Stimulated activated CD8-positive, alpha-beta memory T cell treated with anti-CD3 and anti-CD28 coated beads, Interleukin-15, amount 100 ng/mL, for 48 hours (primary cell): ENCODE measurements at regions not wholly inside any gene's neighbourhood (a gene's known extent, or its start where the extent isn't known, plus 50 kb on each side); places are given as distances from the start of the nearest gene placed in this dataset.
A peak's percentile ranks its signal among the peaks of the same experiment; 100 is the strongest.

Experiments used
- DNase-seq, 2 donors: peaks; one replicate each; pipeline ENCODE4 v3.0.0-alpha.2; 2020; ENCODE audit warnings: low read depth in 2 of 2

- DNase-seq, result no peak
Observed at GRCh38 chr13:40075281-40075680, 419.8 kb downstream of the COG6 start.

DNA sequence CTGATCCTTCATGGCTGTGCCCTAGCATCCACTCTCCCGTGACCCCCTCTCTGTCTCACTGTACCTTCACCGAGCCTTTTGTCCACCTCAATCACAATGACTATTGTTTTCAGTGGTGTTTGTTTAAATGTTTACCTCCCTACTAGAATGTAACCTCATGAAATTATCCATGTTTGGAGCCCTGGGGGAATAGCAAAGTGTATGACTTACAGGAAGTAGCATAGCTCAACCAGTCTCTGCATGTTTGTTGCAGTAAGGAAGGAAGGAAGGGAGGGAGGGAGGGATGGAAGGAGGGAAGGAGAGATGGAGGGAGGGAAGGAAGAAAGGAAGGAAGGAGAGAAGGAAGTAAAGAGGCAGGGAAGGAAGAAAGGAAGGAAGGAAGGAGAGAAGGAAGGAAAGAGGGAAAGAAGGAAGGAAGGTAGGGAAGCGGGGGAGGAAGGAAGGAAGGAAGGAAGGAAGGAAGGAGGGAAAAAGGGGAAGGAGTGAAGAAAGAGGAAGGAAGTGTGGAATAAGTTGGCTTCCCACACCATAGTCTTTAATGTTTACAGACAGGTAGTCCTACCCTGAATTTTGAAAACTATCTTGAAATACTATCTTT is 421.4 kb downstream of the COG6 start:
- DNase-seq, result no peak

- no peak for DNase-seq
Observed at GRCh38 chr13:40077396-40078027, 422.1 kb downstream of the COG6 start.

DNA sequence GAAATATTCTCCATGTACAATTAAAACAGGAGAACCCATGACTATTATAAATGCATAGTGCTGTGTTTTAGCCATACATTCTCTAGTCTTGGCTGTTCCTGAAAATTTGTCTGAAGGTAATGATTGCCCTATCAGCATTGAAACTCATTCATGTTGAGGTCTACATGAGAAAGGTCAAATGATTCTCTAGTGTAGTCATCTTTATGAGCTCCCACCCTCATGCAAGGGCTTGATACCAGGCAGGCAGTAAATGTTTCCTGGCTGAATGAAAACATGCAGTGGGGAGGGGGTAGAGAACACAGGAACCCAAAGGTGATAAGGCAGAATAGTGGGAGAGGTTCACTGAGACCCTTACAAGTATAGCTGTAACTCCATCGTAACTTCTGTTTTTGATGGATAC is 424.3 kb downstream of the COG6 start:
- no peak for DNase-seq

DNA sequence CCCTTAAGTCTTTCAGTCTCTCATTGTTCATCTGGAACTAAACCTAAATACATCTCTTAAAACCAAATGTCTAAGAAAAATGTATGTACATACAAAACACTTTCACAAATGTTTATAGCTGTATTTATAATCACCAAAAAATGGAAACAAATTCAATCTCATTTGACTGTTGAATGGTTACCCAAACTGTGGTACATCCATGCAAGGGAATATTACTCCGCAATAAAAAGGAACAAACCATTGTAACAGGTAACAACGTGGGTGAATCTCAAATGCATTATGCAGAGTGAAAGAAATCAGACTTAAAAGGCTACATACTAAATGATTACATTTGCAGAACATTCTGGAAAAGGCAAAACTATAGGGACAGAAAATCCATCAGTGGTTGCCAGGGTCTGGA is 425.2 kb downstream of the COG6 start:
- no peak for DNase-seq

DNA sequence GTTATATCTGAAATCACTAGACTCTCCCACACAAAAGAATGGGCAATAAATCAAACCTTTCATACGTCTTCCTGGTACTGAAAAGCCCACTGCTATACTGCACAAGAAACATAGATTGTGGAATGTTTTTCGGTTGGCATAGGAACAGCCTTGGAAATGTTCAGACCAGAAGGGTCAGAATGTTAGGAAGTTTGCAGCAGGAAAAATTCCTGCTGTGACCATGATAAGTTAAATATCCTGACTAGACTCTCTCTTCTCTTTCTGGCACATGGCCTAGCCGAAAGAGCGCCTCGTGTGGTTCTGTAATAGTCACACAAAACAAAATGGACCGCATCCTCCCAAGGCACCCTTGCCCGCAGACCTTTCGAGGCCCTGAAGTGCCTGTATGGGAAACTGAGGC is 427.2 kb downstream of the COG6 start:
- DNase-seq, result no peak

- DNase-seq, result no peak
Observed at GRCh38 chr13:40083841-40084240, 428.4 kb downstream of the COG6 start.

DNA sequence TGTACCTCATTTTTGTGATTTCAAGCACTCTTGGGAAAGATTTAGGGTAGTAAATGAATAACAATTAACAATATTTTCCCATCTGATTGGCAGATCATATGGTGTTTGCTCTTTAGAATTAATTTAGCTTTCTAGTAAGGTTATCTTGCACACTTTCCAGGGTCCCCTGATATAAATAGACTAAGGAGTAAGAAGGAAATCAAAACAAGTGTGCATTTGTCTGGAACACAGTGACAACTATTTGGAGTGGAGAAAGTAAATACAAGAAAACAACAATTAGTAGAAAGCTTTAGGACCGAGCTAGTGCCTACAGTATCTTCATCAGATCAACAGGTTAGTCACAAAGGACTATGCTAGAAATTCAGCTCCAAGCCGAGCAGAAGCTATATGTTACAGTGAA is 429.5 kb downstream of the COG6 start:
- no peak for DNase-seq

DNA sequence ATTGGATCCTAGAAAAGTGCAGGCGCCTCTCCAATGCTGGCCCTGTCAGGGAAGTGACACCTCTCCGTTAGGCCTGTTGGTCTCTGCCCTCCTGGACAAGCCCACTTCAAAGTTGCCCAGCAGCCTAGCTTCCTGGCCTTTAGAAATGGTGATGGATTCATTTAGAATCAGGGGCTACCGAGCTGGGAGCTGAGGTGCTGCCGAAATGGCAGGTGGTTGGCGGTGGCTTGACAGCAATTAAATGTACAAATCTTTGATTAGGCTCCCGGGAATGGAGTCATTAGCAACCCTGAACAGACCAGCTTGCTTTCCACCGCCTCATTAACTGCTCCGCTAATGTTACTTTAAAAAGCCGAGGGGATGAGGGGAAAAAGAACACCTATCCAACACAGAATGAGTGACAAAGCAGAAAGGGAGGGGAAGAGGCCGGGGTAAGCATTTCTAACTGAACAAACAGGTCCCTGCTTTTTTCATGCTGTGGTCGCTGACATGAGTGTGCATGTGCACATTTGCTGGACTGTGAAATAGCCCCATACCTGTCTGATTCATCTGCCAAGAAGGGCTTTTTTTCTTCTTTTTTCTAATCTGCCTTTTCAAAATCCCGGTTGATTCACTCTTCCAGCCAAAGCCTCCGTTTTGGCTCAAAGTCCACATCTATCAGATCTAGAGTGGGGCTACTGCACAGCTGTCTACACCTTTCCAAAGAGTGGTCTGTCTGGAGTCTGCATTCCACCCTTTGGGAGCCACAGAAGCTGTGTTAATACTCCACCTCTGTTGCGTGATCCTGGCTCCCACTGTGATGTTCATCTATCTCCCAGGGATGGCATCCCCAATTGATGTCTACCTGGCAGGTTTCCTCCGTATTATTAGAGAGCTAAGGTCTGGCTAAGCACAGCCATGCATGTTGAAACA is 431.9 kb downstream of the COG6 start:
- no peak for DNase-seq

DNA sequence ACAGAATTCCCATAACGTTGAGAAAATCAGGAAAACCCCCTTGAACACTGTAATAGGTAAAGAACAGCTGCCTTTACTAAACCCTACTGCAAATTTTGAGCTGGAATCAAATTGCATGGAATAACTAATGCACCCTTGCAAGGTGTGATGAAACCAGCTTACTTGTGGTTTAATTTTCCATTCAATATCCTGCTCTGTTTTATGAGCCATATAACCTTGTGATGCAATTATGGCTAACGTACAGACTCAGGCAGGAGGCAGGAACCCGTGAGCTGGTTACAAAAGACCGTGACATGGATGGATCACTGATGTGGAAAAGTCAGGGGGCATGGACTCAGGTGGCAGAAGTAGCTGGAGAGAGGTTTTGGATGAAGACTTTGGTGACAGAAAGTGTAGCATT is 438.6 kb downstream of the COG6 start:
- DNase-seq, result no peak

- DNase-seq, result no peak
Observed at GRCh38 chr13:40095695-40096356, 440.4 kb downstream of the COG6 start.

GRCh38 chr13:40096357-40096901 is 441.0 kb downstream of the COG6 start:
- DNase-seq, result peak; percentile 12 to 30

- no peak for DNase-seq
Observed at GRCh38 chr13:40098246-40098645, 442.8 kb downstream of the COG6 start.

- DNase-seq, result peak; percentile 13 to 50
Observed at GRCh38 chr13:40101708-40102359, 446.4 kb downstream of the COG6 start.

DNA sequence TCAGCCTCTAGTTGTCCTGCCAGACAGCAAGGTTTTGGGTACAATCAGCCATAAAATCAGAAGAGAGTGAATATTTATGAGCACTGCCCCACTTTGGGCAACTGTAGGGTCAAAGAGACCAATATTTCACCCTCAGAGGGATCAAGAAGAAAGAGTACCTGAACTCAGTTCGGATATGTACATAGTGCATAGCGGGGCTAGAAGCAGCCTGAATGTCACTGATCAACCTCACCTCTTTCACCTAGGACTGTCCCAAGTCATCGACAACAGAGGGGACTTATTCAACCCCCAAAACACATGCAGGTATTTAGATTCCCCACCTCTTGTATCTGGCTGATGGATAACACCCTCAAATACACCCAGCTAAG is 446.9 kb downstream of the COG6 start:
- no peak for DNase-seq

- DNase-seq, result peak; percentile 89 to 95
Observed at GRCh38 chr13:40102854-40103253, 447.4 kb downstream of the COG6 start.

DNA sequence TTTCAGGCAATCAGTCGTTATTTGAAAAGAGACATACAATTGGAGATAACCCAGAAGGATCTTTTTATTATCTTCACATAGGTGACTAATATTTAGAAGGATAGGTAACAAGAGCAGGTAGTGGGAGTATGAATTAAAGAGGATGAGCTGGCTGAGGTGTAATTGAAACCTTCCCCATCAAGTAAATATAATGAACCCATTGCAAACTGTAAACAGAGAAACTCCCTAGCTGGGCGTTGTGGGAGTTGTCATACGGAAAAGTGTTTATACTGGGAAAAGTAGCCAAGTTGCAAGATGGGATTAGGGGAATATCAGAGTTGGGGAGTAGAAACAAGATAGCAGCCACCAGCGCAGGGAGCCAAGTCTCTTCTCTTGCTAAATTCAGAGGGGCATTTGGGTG is 448.4 kb downstream of the COG6 start:
- DNase-seq, result no peak

DNA sequence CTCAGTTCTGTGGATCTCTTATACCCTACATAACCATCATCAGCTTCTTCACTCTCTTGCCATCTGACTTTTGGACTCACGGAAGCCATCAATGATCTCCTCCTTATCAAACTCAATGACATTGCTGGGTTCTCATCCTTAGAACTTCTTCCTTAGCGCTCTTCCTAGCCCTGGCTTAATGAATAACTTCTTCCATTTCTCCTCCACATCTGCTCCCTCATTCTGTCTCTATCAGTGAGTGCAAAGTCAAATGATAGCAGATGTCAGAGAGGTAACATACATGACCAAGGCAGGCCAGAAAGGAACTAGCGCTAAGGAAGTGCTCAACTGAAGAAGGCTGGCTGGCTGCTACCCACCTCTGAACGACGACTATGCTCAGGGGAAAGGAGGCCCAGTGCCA is 449.8 kb downstream of the COG6 start:
- DNase-seq, result no peak

DNA sequence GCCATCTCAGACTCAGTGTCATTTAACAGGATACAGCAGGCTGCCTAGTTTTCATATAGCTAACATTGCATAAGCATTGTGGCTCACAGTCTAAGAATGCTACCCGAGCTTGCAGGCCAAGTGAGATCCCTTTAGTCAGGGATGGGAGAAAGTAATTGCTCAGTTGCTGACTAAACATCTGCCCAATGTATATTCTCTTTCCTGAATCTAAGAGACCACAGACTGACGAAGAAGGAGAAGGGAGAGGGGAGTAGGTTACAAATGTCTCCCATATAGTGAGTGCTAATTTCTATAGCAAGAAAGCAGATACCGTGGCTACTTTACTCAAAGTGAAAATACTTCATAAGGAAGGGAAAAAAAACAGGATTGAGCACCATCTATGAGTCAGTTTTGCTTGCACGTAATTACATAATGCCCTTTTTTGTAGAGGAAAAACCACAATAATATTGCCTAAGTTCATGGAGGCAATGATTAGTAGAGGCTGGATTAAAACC is 453.9 kb downstream of the COG6 start:
- no peak for DNase-seq

GRCh38 chr13:40113643-40114304 is 458.3 kb downstream of the COG6 start:
- no peak for DNase-seq
